Choroid plexus epithelial cell (primary cell): ENCODE measurements at regions not wholly inside any gene's neighbourhood (a gene's known extent, or its start where the extent isn't known, plus 50 kb on each side); places are given as distances from the start of the nearest gene placed in this dataset.

ENCODE experiments used
- DNase-seq: peaks from one replicate; pipeline ENCODE4 v3.0.0-alpha.2; 2010; ENCODE audit warnings: low read depth
- H3K4me3 ChIP-seq: 2 replicates; pipeline ENCODE4 v1.5.1; 2011; ENCODE audit warnings: low read depth, mild to moderate bottlenecking, control low read depth, low read length, moderate library complexity
- TF ChIP-seq, protein P1 (sequence below): conservative IDR thresholded peaks from 2 replicates; pipeline ENCODE4 v1.5.1; 2011; ENCODE audit warnings: low read depth, mild to moderate bottlenecking, control low read depth, inconsistent platforms, low read length, moderate library complexity

DNA sequence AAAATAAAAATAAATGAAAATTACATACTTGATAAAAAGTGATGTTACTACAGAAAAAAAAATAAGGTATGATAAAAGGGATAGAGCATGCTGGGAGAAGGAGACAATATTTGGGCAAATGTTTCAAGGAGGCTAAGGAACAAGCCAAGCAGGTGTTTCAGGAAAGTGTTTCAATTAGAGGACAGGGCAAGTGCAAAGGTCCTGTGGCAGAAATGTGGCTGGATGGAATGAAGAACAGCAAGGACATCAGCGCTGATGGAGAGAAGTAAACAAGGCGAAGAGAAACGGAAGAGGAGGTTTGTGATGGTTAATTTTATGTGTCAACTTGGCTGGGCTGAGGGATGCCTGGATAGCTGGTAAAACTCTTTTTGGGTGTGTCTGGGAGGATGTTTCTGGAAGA, 331.2 kb upstream of the C16orf82 start:
- TF ChIP-seq, protein P1, sequence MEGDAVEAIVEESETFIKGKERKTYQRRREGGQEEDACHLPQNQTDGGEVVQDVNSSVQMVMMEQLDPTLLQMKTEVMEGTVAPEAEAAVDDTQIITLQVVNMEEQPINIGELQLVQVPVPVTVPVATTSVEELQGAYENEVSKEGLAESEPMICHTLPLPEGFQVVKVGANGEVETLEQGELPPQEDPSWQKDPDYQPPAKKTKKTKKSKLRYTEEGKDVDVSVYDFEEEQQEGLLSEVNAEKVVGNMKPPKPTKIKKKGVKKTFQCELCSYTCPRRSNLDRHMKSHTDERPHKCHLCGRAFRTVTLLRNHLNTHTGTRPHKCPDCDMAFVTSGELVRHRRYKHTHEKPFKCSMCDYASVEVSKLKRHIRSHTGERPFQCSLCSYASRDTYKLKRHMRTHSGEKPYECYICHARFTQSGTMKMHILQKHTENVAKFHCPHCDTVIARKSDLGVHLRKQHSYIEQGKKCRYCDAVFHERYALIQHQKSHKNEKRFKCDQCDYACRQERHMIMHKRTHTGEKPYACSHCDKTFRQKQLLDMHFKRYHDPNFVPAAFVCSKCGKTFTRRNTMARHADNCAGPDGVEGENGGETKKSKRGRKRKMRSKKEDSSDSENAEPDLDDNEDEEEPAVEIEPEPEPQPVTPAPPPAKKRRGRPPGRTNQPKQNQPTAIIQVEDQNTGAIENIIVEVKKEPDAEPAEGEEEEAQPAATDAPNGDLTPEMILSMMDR, result no peak
- H3K4me3 ChIP-seq, result no peak overlapping the region
- DNase-seq, result no peak

- no peak for DNase-seq
- no peak overlapping the region for H3K4me3 ChIP-seq
- TF ChIP-seq, protein P1, result no peak
These were observed 330.6 kb upstream of the C16orf82 start for GRCh38 chr16:26736084-26736483.

- no peak overlapping the region for H3K4me3 ChIP-seq
- TF ChIP-seq, protein P1, result no peak
- no peak for DNase-seq
These were observed 326.0 kb upstream of the C16orf82 start for GRCh38 chr16:26740771-26741170.

DNA sequence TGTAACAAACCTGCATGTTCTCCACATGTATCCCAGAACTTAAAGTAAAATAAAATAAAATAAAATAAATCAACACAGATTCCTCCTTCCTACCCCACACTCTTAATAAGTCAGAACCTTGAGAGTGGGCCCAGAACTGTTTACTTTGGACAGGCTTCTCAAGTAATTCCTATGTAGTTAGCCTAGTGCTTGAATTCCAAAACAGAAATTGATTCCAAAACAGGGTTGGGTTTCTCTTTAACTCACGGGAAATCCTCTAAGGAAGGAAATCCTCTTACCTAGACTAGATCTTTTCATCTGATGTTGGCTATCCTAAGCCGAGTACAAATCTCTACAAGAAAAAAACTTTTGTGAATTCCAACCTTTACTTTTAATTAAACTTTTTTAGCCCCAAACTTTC, 324.7 kb upstream of the C16orf82 start:
- TF ChIP-seq, protein P1, result no peak
- DNase-seq, result no peak
- H3K4me3 ChIP-seq, result no peak overlapping the region

DNA sequence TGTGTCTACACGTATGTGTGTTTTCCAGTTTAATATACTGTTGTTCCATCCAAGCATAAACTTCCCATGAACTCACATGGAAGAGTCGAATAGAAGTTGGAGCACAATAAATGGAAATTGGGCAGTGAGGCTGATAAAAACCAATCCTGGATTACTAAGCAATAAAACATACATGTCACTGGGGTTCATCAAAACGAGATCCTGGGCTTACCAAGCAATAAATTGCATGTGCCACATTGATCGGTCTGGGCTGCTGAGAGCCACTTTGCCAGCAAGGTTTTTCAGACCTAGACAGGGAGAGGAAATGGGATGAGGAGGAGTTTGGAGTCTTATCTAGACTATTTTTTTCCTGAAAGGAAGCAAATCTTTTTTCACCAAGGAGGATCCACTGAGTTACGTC, 322.3 kb upstream of the C16orf82 start:
- TF ChIP-seq, protein P1, result no peak

DNA sequence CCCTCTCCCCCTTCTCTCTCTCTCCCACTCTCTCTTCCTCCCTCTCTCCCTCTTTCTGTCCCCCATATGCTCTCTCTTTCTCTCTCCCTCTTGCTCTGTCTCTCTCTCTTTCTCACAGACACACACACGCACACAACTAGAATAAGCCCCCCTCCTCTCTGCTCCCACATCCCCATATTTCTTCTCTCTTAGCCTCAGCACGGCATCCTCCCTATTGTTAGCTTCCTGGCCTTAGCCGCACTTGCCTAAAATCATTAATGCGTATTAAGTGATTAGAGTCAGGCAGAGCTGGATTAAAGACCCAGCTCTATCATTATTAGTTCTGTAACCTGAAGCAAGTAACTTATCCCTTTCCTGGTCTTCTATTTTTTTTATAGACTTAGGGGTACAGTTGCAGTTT, 319.0 kb upstream of the C16orf82 start:
- TF ChIP-seq, protein P1, result no peak
- DNase-seq, result no peak
- H3K4me3 ChIP-seq, result no peak overlapping the region

More for the DNA sequence above, 322.3 kb upstream of the C16orf82 start:
- no peak overlapping the region for H3K4me3 ChIP-seq
- DNase-seq, result no peak

DNA sequence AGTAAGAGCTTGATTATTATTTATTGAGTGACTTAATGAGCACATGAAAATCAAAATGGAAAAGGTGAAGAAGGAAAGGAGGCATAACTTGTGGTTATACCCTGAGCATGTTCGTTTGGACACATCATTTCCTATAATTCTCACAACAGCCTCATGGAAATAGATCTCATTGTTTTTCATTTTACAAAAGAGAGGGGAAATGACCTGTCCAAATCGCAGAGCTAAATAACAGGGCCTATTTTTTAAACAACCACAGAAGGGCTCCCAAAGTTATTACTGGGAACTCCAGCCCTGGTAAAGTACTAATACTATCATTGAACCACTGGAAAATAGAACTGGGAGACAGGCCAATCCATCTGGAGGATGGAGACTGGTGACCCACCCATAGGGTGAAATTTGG, 317.7 kb upstream of the C16orf82 start:
- TF ChIP-seq, protein P1, result no peak
- DNase-seq, result no peak
- no peak overlapping the region for H3K4me3 ChIP-seq
